DND-41 (cell line): ENCODE measurements at regions not wholly inside any gene's neighbourhood (a gene's known extent, or its start where the extent isn't known, plus 50 kb on each side); places are given as distances from the start of the nearest gene placed in this dataset.

Experiments
- ATAC-seq: fragments of 200-7000 bp; cut with Tn5 transposase; 3 replicates; pipeline ENCODE4 v1.9.1; 2021; ENCODE audit warnings: low read depth; ENCODE audit not compliant: insufficient read depth
- DNase-seq: peaks from one replicate; pipeline ENCODE4 v3.0.0-alpha.2; 2020
- H2AFZ ChIP-seq: 2 replicates; pipeline ENCODE4 v1.6.0; 2012; ENCODE audit warnings: low read depth, low read length
- H3K27ac ChIP-seq: 2 replicates; pipeline ENCODE4 v1.5.1; 2012; ENCODE audit warnings: low read length, inconsistent platforms
- H3K27me3 ChIP-seq: fragments of 200-600 bp; sonication (generic); 2 replicates; pipeline ENCODE4 v1.6.0; 2012; ENCODE audit warnings: low read length, mild to moderate bottlenecking, inconsistent platforms; ENCODE audit not compliant: insufficient read depth, poor library complexity
- H3K36me3 ChIP-seq: 2 replicates; pipeline ENCODE4 v1.5.1; 2012; ENCODE audit warnings: low read length, inconsistent platforms; ENCODE audit not compliant: insufficient read depth
- H3K4me1 ChIP-seq: 2 replicates; pipeline ENCODE4 v1.5.1; 2012; ENCODE audit warnings: mild to moderate bottlenecking, low read length; ENCODE audit not compliant: insufficient read depth
- H3K4me2 ChIP-seq: 2 replicates; pipeline ENCODE4 v1.6.0; 2012; ENCODE audit warnings: mild to moderate bottlenecking, moderate library complexity, low read length, inconsistent platforms; ENCODE audit not compliant: insufficient read depth
- H3K4me3 ChIP-seq, 2 experiments: fragments of 200-600 bp in 1 of 2; shearing (Covaris generic) in 1 of 2; 2 replicates each; pipeline ENCODE4 v1.5.1; 2012 to 2016; ENCODE audit warnings: inconsistent platforms in 2 of 2, low read length in 2 of 2, mild to moderate bottlenecking in 2 of 2, low read depth in 1 of 2, moderate library complexity in 1 of 2
- H3K79me2 ChIP-seq: 2 replicates; pipeline ENCODE4 v1.6.0; 2012; ENCODE audit warnings: low read length, inconsistent platforms; ENCODE audit not compliant: insufficient read depth
- H3K9ac ChIP-seq: 2 replicates; pipeline ENCODE4 v1.6.0; 2012; ENCODE audit warnings: low read depth, mild to moderate bottlenecking, inconsistent platforms, low read length, moderate library complexity
- H3K9me3 ChIP-seq: 2 replicates; pipeline ENCODE4 v1.5.1; 2012; ENCODE audit warnings: low read length, moderate library complexity, mild to moderate bottlenecking, inconsistent platforms; ENCODE audit not compliant: insufficient read depth, severe bottlenecking
- H4K20me1 ChIP-seq: 2 replicates; pipeline ENCODE4 v1.6.0; 2012; ENCODE audit warnings: low read length; ENCODE audit not compliant: insufficient read depth
- CTCF ChIP-seq: IDR thresholded peaks from 2 replicates; pipeline ENCODE4 v1.5.1; 2012; ENCODE audit warnings: borderline replicate concordance, low read length, moderate library complexity, mild to moderate bottlenecking; ENCODE audit not compliant: poor library complexity, severe bottlenecking; ENCODE audit errors: extremely low read depth
- EZH2 ChIP-seq: IDR thresholded peaks from 3 replicates; pipeline ENCODE4 v1.6.1; 2012; ENCODE audit warnings: borderline replicate concordance, low read depth, mild to moderate bottlenecking, moderate library complexity, low read length, inconsistent platforms; ENCODE audit not compliant: severe bottlenecking

- Histone ChIP-seq H3K36me3 (no peaks in the 10 kb centered on the region), H3K9me3 (no peaks in the 10 kb centered on the region), H3K9ac (no peak overlapping the region), H2AFZ (no peak overlapping the region), H3K79me2 (no peaks in the 10 kb centered on the region), H3K4me2 (no peak overlapping the region), H3K27ac (no peak overlapping the region), H4K20me1 (no peaks in the 10 kb centered on the region), H3K27me3 (peaks cover 15% of the 10 kb centered on the region), H3K4me3 (no peak overlapping the region), H3K4me1 (no peaks in the 10 kb centered on the region)
- DNase-seq, result no peak
- TF ChIP-seq CTCF (no peak), EZH2 (no peak)
- ATAC-seq, result no peak
Observed at GRCh38 chr13:26943748-26944147, 183.2 kb upstream of the GPR12 start.

- no peaks in the 10 kb centered on the region for H4K20me1 ChIP-seq
- TF ChIP-seq EZH2 (no peak), CTCF (no peak)
Observed at GRCh38 chr13:26942184-26942583, 181.6 kb upstream of the GPR12 start.

GRCh38 chr13:26941345-26942174 is 181.0 kb upstream of the GPR12 start:
- TF ChIP-seq EZH2 (no peak), CTCF (no peak)
- ATAC-seq, result no peak
- Histone ChIP-seq H3K9me3 (no peaks in the 10 kb centered on the region), H3K27me3 (peaks cover 12% of the 10 kb centered on the region), H2AFZ (no peak overlapping the region), H3K4me2 (no peak overlapping the region), H3K36me3 (no peaks in the 10 kb centered on the region), H3K4me1 (no peaks in the 10 kb centered on the region), H3K4me3 (no peak overlapping the region), H3K79me2 (no peaks in the 10 kb centered on the region), H3K27ac (no peak overlapping the region), H4K20me1 (no peaks in the 10 kb centered on the region), H3K9ac (no peak overlapping the region)
- DNase-seq, result no peak

More at GRCh38 chr13:26942184-26942583, 181.6 kb upstream of the GPR12 start:
- no peaks in the 10 kb centered on the region for H3K79me2 ChIP-seq
- peaks cover 15% of the 10 kb centered on the region for H3K27me3 ChIP-seq
- H3K4me1 ChIP-seq, result no peaks in the 10 kb centered on the region
- H2AFZ ChIP-seq, result no peak overlapping the region
- H3K9me3 ChIP-seq, result no peaks in the 10 kb centered on the region
- H3K27ac ChIP-seq, result no peak overlapping the region
- ATAC-seq (no peak), DNase-seq (no peak)
- no peaks in the 10 kb centered on the region for H3K36me3 ChIP-seq
- H3K9ac ChIP-seq, result no peak overlapping the region
- H3K4me3 ChIP-seq, result no peak overlapping the region
- H3K4me2 ChIP-seq, result no peak overlapping the region
